Body of pancreas (tissue), 4 donors: ENCODE measurements at regions not wholly inside any gene's neighbourhood (a gene's known extent, or its start where the extent isn't known, plus 50 kb on each side); places are given as distances from the start of the nearest gene placed in this dataset.

Source experiments
- ATAC-seq: fragments of 150-250 bp; one replicate; pipeline ENCODE4 v1.9.1; 2016
- DNase-seq, 4 donors: peaks; one replicate each; pipeline ENCODE4 v3.0.0-alpha.2; 2019
- H3K27ac ChIP-seq, 4 donors: fragments of 200-600 bp; sonication (generic); 1 replicate in 3 of 4; 2 replicates in 1 of 4; pipeline versions ENCODE4 v1.5.1 to v1.6.1; 2016 to 2019; ENCODE audit warnings: mild to moderate bottlenecking in 1 of 4, mixed read lengths in 1 of 4, moderate library complexity in 1 of 4
- H3K27me3 ChIP-seq, 2 donors: fragments of 200-600 bp; sonication (generic); one replicate each; pipeline ENCODE4 v1.6.0; 2016; ENCODE audit warnings: mild to moderate bottlenecking in 1 of 2
- H3K36me3 ChIP-seq, 2 donors: fragments of 200-600 bp; sonication (generic); replicated peaks in 1 of 2; 2 replicates each; pipeline ENCODE4 v1.5.1; 2016; ENCODE audit warnings: low read depth in 2 of 2; ENCODE audit not compliant: insufficient read depth in 1 of 2
- H3K4me1 ChIP-seq: fragments of 200-600 bp; sonication (generic); one replicate; pipeline ENCODE4 v1.6.0; 2016
- H3K4me3 ChIP-seq, 2 donors: fragments of 200-600 bp; sonication (generic); 1 replicate in 1 of 2; 2 replicates in 1 of 2; pipeline ENCODE4 v1.5.1; 2016 to 2019
- H3K9me3 ChIP-seq, 3 donors: fragments of 200-600 bp; sonication (generic); 1 replicate in 2 of 3; 2 replicates in 1 of 3; pipeline ENCODE4 v1.5.1; 2016
- POLR2A ChIP-seq, 3 donors: fragments of 450-650 bp; IDR thresholded peaks; one replicate each; pipeline ENCODE4 v1.6.1; 2016; ENCODE audit warnings: antibody characterized with exemption in 3 of 3, mild to moderate bottlenecking in 2 of 3
- WGBS, 2 donors: methylation state at CpG; one replicate each; pipeline ENCODE4 v1.1.5; 2017; 5-methylcytosine and 5-hydroxymethylcytosine counted together
- intact Hi-C: fragments of 100-400 bp; cut with DNase I; formaldehyde crosslinking; loops from one replicate; pipeline ENCODE4 v1.15.1; 2023
- TF ChIP-seq, protein P1 (sequence below), 7 experiments: fragments of 450-650 bp in 4 of 7; fragments of 200-600 bp in 3 of 7; sonication (generic) in 3 of 7; IDR thresholded peaks; one replicate each; pipeline ENCODE4 v1.5.1; 2016 to 2019; ENCODE audit warnings: antibody characterized with exemption in 7 of 7

DNA sequence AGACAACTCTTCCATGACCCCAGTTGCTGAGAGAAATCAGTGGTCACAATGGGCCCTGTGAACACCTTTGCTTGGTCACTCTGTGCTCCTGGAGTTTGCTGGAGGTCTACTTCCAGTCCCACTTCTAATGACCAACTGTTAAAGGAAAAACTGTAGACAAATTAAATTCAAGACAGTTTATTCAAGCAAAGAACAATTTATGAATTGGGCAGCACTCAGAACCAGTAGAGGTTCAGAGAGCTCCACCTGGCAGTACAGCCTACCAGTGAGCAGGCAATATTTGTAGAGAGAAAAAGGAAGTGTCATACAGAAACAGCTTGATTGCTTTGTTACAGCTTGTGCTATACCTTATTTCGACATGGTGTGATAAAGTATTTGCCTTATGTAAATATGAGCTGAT is 116.5 kb downstream of the HS3ST3B1 start:
- no peaks in the 10 kb centered on the region for H3K4me1 ChIP-seq
- no peaks in the 10 kb centered on the region for H3K9me3 ChIP-seq
- H3K27ac ChIP-seq = no peak overlapping the region
- no peak for ATAC-seq
- H3K27me3 ChIP-seq = no peaks in the 10 kb centered on the region
- TF ChIP-seq, protein P1, sequence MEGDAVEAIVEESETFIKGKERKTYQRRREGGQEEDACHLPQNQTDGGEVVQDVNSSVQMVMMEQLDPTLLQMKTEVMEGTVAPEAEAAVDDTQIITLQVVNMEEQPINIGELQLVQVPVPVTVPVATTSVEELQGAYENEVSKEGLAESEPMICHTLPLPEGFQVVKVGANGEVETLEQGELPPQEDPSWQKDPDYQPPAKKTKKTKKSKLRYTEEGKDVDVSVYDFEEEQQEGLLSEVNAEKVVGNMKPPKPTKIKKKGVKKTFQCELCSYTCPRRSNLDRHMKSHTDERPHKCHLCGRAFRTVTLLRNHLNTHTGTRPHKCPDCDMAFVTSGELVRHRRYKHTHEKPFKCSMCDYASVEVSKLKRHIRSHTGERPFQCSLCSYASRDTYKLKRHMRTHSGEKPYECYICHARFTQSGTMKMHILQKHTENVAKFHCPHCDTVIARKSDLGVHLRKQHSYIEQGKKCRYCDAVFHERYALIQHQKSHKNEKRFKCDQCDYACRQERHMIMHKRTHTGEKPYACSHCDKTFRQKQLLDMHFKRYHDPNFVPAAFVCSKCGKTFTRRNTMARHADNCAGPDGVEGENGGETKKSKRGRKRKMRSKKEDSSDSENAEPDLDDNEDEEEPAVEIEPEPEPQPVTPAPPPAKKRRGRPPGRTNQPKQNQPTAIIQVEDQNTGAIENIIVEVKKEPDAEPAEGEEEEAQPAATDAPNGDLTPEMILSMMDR (IDR thresholded peaks at IDR 0.05) = no peak
- no peak for TF ChIP-seq POLR2A (IDR thresholded peaks at IDR 0.05)
- H3K36me3 ChIP-seq = no peaks in the 10 kb centered on the region
- H3K4me3 ChIP-seq = no peak overlapping the region
- intact Hi-C loops = no loop called here
- DNase-seq = no peak
- WGBS, 2 donors = 39 to 46% methylated on average over 1 of the region's 1 CpG

DNA sequence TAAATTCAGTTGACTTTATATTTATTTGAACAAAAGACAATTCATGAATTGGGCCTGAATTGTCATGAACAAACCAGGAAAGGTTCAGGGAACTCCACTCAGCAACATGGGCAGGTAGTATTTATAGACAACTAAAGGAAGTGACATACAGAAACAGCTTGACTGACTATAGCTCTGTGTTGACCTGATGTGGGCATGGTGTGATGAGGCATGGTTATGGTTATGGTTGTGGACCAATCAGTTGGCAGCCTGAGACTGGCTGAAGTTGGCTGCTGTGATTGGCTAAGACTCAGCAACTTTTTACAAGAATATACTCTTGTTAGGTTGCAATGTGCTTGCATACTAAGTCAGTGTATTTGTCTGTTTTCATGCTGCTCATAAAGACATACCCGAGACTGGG is 108.4 kb downstream of the HS3ST3B1 start:
- TF ChIP-seq, protein P1 (IDR thresholded peaks at IDR 0.05) = no peak
- no peak for TF ChIP-seq POLR2A (IDR thresholded peaks at IDR 0.05)
- no peak for ATAC-seq
- DNase-seq = no peak
- no peaks in the 10 kb centered on the region for H3K9me3 ChIP-seq
- H3K27me3 ChIP-seq = no peaks in the 10 kb centered on the region
- H3K36me3 ChIP-seq = no peaks in the 10 kb centered on the region
- no peak overlapping the region for H3K27ac ChIP-seq
- H3K4me1 ChIP-seq = no peaks in the 10 kb centered on the region
- no peak overlapping the region for H3K4me3 ChIP-seq
- 30 to 89% methylated on average over 1 of the region's 1 CpG for WGBS, 2 donors
- intact Hi-C loops = no loop called here

DNA sequence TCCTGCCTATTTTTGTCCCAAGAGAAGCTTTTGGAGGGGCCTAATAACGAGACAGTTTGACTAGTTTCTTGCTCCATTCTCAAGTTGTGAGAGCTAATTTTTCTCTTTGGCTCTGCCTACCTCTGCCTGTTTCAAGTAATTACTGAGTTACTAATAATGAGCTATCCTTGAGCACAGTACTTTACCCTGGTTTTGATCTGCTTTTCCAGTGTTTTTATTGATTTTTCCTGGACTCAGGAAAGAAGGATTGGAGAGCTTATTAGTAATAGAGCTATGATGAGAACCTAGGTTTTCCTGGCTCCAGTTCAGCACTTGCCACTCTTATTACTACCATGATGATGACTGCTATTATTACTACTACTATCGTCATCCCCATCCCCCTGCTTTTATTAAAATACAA is 106.7 kb downstream of the HS3ST3B1 start:
- no peak for TF ChIP-seq POLR2A (IDR thresholded peaks at IDR 0.05)
- TF ChIP-seq, protein P1 (IDR thresholded peaks at IDR 0.05) = no peak
- no peak overlapping the region for H3K4me3 ChIP-seq
- no peak overlapping the region for H3K27ac ChIP-seq
- DNase-seq (no peak), ATAC-seq (no peak)
- no peaks in the 10 kb centered on the region for H3K9me3 ChIP-seq
- intact Hi-C loops = no loop called here
- 42 to 44% methylated on average over 2 of the region's 2 CpGs for WGBS, 2 donors
- H3K27me3 ChIP-seq = no peaks in the 10 kb centered on the region
- no peaks in the 10 kb centered on the region for H3K36me3 ChIP-seq
- H3K4me1 ChIP-seq = no peaks in the 10 kb centered on the region

DNA sequence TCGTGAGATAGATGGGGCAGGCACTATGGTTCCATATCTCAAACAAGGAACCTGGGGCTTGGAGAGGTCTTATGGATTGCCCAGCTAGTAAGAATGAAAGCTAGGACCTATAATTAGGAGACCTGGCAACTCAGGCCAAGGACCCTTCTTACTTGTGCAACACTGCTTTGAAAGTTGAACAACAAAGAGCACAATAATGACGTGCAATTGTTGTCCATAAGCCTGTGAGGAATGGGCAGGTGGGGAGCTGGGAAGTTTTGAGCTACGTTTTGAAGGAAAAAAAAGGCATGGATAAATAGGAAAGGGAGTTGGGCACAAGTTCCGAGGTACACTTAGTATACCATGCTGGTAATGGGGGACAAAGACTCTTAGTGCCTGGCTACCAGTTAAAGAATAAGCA is 104.3 kb downstream of the HS3ST3B1 start:
- Histone ChIP-seq H3K4me1 (no peaks in the 10 kb centered on the region), H3K4me3 (no peak overlapping the region), H3K36me3 (no peaks in the 10 kb centered on the region), H3K27ac (no peak overlapping the region), H3K27me3 (no peaks in the 10 kb centered on the region), H3K9me3 (no peaks in the 10 kb centered on the region)
- whole genome bisulfite sequencing, 2 donors = 60 to 66% methylated on average over 4 of the region's 4 CpGs
- DNase-seq (no peak), ATAC-seq (no peak)
- TF ChIP-seq POLR2A (IDR thresholded peaks at IDR 0.05) = no peak
- TF ChIP-seq, protein P1 (IDR thresholded peaks at IDR 0.05) = no peak
- intact Hi-C loops = no loop called here
